ENCODE measurements at regions not wholly inside any gene's neighbourhood (a gene's known extent, or its start where the extent isn't known, plus 50 kb on each side); places are given as distances from the start of the nearest gene placed in this dataset.

DNA sequence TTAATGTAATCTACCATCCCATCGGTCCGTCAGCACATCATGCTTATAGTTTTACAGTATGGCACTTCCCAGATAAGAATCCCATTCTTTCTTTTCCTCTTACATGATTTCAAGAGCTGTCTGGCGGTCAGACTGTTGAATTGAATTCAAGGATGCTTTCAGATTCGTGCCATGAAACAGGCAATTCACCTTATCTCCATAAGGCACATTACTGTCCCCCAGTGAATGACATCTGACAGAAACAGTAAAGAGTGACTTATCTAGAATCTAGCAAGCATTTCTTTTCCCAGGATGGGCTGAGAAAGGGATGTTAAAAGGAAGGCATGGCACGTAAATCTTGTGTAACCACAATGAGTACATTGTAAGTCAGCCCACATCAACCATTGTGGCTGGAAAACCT lies 61.1 kb upstream of the SEM1 start:
- no peaks in the 10 kb centered on the region for H3K4me1 ChIP-seq
- no peaks in the 10 kb centered on the region for H3K9me3 ChIP-seq
- no peak for TF ChIP-seq CTCF (IDR thresholded peaks at IDR 0.05)
- H3K36me3 ChIP-seq = no peaks in the 10 kb centered on the region
- intact Hi-C loops (cut with DNase I) = loop anchor here (5.0 kb wide), 1 partner anchor 62 kb away; no protein-coding TSS in a partner anchor
- no peak overlapping the region for H3K9ac ChIP-seq (ENCODE audit: low read depth in 2 of 2, low read length in 2 of 2)
- DNase-seq = no peak
- H3K4me3 ChIP-seq = no peak overlapping the region
- H3K27me3 ChIP-seq = no peaks in the 10 kb centered on the region
- no peak overlapping the region for H3K27ac ChIP-seq

GRCh38 chr7:96772139-96772694 lies 62.6 kb upstream of the SEM1 start:
- Histone ChIP-seq H3K36me3 (no peaks in the 10 kb centered on the region), H3K27ac (no peak overlapping the region), H3K27me3 (no peaks in the 10 kb centered on the region), H3K4me1 (no peaks in the 10 kb centered on the region), H3K4me3 (no peak overlapping the region), H3K9me3 (no peaks in the 10 kb centered on the region), H3K9ac (ENCODE audit: low read depth in 2 of 2, low read length in 2 of 2) (no peak overlapping the region)
- TF ChIP-seq CTCF (IDR thresholded peaks at IDR 0.05) = no peak
- no peak for DNase-seq
- intact Hi-C loops (cut with DNase I) = loop anchor here (5.0 kb wide), 1 partner anchor 60 kb away; no protein-coding TSS in a partner anchor

GRCh38 chr7:96773483-96773882 lies 63.8 kb upstream of the SEM1 start:
- H3K9me3 ChIP-seq = no peaks in the 10 kb centered on the region
- no peak for TF ChIP-seq CTCF (IDR thresholded peaks at IDR 0.05)
- H3K4me1 ChIP-seq = no peaks in the 10 kb centered on the region
- no peak overlapping the region for H3K4me3 ChIP-seq
- intact Hi-C loops (cut with DNase I) = loop anchor here (5.0 kb wide), 1 partner anchor 59 kb away; no protein-coding TSS in a partner anchor
- DNase-seq = no peak
- H3K9ac ChIP-seq (ENCODE audit: low read depth in 2 of 2, low read length in 2 of 2) = no peak overlapping the region
- no peak overlapping the region for H3K27ac ChIP-seq
- H3K27me3 ChIP-seq = no peaks in the 10 kb centered on the region
- H3K36me3 ChIP-seq = no peaks in the 10 kb centered on the region

GRCh38 chr7:96774358-96774757 lies 64.7 kb upstream of the SEM1 start:
- intact Hi-C loops (cut with DNase I) = loop anchor here (5.0 kb wide), 1 partner anchor 58 kb away; no protein-coding TSS in a partner anchor
- H3K4me1 ChIP-seq = no peaks in the 10 kb centered on the region
- H3K27ac ChIP-seq = no peak overlapping the region
- no peak for DNase-seq
- no peak for TF ChIP-seq CTCF (IDR thresholded peaks at IDR 0.05)
- no peak overlapping the region for H3K4me3 ChIP-seq
- no peaks in the 10 kb centered on the region for H3K36me3 ChIP-seq
- no peaks in the 10 kb centered on the region for H3K27me3 ChIP-seq
- no peaks in the 10 kb centered on the region for H3K9me3 ChIP-seq
- H3K9ac ChIP-seq (ENCODE audit: low read depth in 2 of 2, low read length in 2 of 2) = no peak overlapping the region

DNA sequence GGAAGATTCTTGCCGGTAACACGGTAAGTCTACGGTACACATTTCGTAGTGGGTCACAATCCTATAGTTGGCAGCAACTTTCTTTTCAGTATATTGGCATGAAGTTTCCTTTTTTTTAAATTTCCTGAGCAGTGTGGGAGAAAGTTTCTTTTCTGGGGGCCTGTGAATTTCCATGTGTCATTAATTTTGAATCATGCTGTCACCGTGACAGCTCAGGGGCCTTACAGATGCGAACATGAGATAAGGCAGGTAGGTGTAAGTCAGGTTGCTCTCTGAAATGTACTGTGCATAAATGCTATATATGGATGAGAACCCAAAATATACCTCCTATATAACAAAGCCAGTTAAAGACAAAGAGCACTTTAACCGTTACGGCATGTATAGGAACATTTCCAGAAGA lies 65.4 kb upstream of the SEM1 start:
- Histone ChIP-seq H3K27me3 (no peaks in the 10 kb centered on the region), H3K36me3 (no peaks in the 10 kb centered on the region), H3K27ac (no peak overlapping the region), H3K9me3 (no peaks in the 10 kb centered on the region), H3K9ac (ENCODE audit: low read depth in 2 of 2, low read length in 2 of 2) (no peak overlapping the region), H3K4me3 (no peak overlapping the region), H3K4me1 (no peaks in the 10 kb centered on the region)
- intact Hi-C loops (cut with DNase I) = no loop called here
- TF ChIP-seq CTCF (IDR thresholded peaks at IDR 0.05) = no peak
- no peak for DNase-seq
